B cell (primary cell): ENCODE measurements at regions not wholly inside any gene's neighbourhood (a gene's known extent, or its start where the extent isn't known, plus 50 kb on each side); places are given as distances from the start of the nearest gene placed in this dataset.

Source experiments
- CTCF ChIP-seq: fragments of 200-600 bp; IDR thresholded peaks from one replicate; pipeline ENCODE4 v1.8.0; 2022; ENCODE audit warnings: antibody characterized with exemption, mild to moderate bottlenecking
- EZH2 ChIP-seq: IDR thresholded peaks from 2 replicates; pipeline ENCODE4 v1.6.1; 2012; ENCODE audit warnings: borderline replicate concordance, low read depth, mild to moderate bottlenecking, moderate library complexity, low read length; ENCODE audit not compliant: insufficient read depth, poor library complexity, severe bottlenecking

DNA sequence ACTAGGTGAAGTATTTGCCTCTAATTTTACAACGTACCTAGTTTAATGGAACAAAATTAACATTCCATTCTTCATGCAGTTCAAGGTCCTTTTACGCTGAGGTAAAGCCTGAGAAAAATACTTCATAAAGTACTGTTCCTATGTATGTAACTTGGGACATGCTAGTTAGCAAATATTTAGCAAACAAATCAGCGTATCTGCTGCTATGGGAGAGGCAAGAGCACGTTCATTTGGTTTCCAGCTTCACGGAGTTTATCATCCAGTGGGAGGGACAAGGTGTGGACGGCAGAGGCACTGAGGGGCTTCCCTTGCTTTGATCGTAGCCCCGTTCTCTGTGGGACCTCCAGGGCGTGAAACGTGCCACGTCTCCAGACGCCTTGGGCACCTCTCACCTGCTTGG, 248.8 kb downstream of the IRS2 start:
- no peak for TF ChIP-seq CTCF
- TF ChIP-seq EZH2 = no peak
